ENCODE measurements at regions not wholly inside any gene's neighbourhood (a gene's known extent, or its start where the extent isn't known, plus 50 kb on each side); places are given as distances from the start of the nearest gene placed in this dataset.

- TF ChIP-seq, protein P1, sequence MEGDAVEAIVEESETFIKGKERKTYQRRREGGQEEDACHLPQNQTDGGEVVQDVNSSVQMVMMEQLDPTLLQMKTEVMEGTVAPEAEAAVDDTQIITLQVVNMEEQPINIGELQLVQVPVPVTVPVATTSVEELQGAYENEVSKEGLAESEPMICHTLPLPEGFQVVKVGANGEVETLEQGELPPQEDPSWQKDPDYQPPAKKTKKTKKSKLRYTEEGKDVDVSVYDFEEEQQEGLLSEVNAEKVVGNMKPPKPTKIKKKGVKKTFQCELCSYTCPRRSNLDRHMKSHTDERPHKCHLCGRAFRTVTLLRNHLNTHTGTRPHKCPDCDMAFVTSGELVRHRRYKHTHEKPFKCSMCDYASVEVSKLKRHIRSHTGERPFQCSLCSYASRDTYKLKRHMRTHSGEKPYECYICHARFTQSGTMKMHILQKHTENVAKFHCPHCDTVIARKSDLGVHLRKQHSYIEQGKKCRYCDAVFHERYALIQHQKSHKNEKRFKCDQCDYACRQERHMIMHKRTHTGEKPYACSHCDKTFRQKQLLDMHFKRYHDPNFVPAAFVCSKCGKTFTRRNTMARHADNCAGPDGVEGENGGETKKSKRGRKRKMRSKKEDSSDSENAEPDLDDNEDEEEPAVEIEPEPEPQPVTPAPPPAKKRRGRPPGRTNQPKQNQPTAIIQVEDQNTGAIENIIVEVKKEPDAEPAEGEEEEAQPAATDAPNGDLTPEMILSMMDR (IDR thresholded peaks at IDR 0.05), result no peak
- no peak for TF ChIP-seq EP300 (IDR thresholded peaks at IDR 0.05)
Measured at GRCh38 chr15:98039596-98039995, 79.1 kb downstream of the ARRDC4 start.

All from sigmoid colon (tissue), 4 donors.